Gastrocnemius medialis (tissue), 4 donors: ENCODE measurements at regions not wholly inside any gene's neighbourhood (a gene's known extent, or its start where the extent isn't known, plus 50 kb on each side); places are given as distances from the start of the nearest gene placed in this dataset.

Experiments
- ATAC-seq, 2 donors: fragments of 150-250 bp; one replicate each; pipeline ENCODE4 v1.9.1; 2016
- DNase-seq, 2 donors: peaks; one replicate each; pipeline ENCODE4 v3.0.0-alpha.2; 2019
- H3K27ac ChIP-seq, 4 donors: fragments of 200-600 bp; sonication (generic); 1 replicate in 1 of 4; 2 replicates in 3 of 4; pipeline ENCODE4 v1.5.1; 2016 to 2018; ENCODE audit warnings: mild to moderate bottlenecking in 2 of 4, moderate library complexity in 1 of 4
- H3K27me3 ChIP-seq, 3 donors: fragments of 200-600 bp; sonication (generic) in 2 of 3; 1 replicate in 1 of 3; 2 replicates in 2 of 3; pipeline versions ENCODE4 v1.5.1 to v1.6.0; 2016 to 2019; ENCODE audit warnings: mild to moderate bottlenecking in 1 of 3, moderate library complexity in 1 of 3
- H3K36me3 ChIP-seq, 2 donors: fragments of 200-600 bp; sonication (generic) in 1 of 2; one replicate each; pipeline ENCODE4 v1.5.1; 2017 to 2018
- H3K4me1 ChIP-seq, 2 donors: fragments of 200-600 bp; sonication (generic) in 1 of 2; one replicate each; pipeline ENCODE4 v1.5.1; 2016 to 2017; ENCODE audit warnings: mild to moderate bottlenecking in 2 of 2
- H3K4me3 ChIP-seq, 4 donors: fragments of 200-600 bp; sonication (generic) in 3 of 4; 1 replicate in 1 of 4; 2 replicates in 3 of 4; pipeline ENCODE4 v1.5.1; 2016 to 2019; ENCODE audit warnings: mild to moderate bottlenecking in 2 of 4
- H3K9me3 ChIP-seq, 3 donors: fragments of 200-600 bp; sonication (generic) in 2 of 3; 1 replicate in 1 of 3; 2 replicates in 2 of 3; pipeline ENCODE4 v1.5.1; 2016 to 2019
- POLR2A ChIP-seq, 2 donors: fragments of 450-650 bp; IDR thresholded peaks; one replicate each; pipeline ENCODE4 v1.6.1; 2017; ENCODE audit warnings: antibody characterized with exemption in 2 of 2, mild to moderate bottlenecking in 2 of 2, moderate library complexity in 2 of 2
- in situ Hi-C, 4 donors: fragments of 200-750 bp; cut with MboI; loops; one replicate each; pipeline versions ENCODE4 v1.15.0 to v1.8.0; 2017; ENCODE audit warnings: low sequenced_read_pairs in 4 of 4
- intact Hi-C: fragments of 100-400 bp; cut with DNase I; formaldehyde crosslinking; loops from one replicate; pipeline ENCODE4 v1.15.1; 2023; ENCODE audit warnings: low total_unique reads
- TF ChIP-seq, protein P1 (sequence below), 5 experiments: fragments of 450-650 bp in 3 of 5; fragments of 200-600 bp in 2 of 5; sonication (generic) in 2 of 5; IDR thresholded peaks in 4 of 5; conservative IDR thresholded peaks in 1 of 5; 1 replicate in 4 of 5; 2 replicates in 1 of 5; pipeline ENCODE4 v1.5.1; 2016 to 2019; ENCODE audit warnings: antibody characterized with exemption in 5 of 5, mild to moderate bottlenecking in 3 of 5, moderate library complexity in 3 of 5

DNA sequence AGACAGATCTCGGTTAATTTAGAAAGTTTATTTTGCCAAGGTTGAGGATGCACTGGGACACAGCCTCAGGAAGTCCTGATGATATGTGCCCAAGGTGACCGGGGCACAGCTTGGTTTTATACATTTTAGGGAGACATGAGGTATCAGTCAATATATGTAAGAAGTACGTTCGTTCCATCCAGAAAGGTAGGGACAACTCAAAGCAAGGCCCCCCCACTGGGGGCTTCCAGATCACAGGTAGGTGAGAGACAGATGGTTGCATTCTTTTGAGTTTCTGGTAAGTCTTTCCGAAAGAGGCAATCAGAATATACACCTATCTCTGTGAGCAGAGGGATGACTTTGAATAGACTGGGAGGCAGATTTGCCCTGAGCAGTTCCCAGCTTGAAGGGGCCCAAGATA lies 60.4 kb upstream of the VTCN1 start:
- DNase-seq (no peak), ATAC-seq (no peak)
- in situ Hi-C loops, result no loop called here
- no peaks in the 10 kb centered on the region for H3K9me3 ChIP-seq
- intact Hi-C loops, result no loop called here
- H3K27me3 ChIP-seq, result no peaks in the 10 kb centered on the region
- no peak overlapping the region for H3K27ac ChIP-seq
- TF ChIP-seq POLR2A (IDR thresholded peaks at IDR 0.05), result no peak
- TF ChIP-seq, protein P1, sequence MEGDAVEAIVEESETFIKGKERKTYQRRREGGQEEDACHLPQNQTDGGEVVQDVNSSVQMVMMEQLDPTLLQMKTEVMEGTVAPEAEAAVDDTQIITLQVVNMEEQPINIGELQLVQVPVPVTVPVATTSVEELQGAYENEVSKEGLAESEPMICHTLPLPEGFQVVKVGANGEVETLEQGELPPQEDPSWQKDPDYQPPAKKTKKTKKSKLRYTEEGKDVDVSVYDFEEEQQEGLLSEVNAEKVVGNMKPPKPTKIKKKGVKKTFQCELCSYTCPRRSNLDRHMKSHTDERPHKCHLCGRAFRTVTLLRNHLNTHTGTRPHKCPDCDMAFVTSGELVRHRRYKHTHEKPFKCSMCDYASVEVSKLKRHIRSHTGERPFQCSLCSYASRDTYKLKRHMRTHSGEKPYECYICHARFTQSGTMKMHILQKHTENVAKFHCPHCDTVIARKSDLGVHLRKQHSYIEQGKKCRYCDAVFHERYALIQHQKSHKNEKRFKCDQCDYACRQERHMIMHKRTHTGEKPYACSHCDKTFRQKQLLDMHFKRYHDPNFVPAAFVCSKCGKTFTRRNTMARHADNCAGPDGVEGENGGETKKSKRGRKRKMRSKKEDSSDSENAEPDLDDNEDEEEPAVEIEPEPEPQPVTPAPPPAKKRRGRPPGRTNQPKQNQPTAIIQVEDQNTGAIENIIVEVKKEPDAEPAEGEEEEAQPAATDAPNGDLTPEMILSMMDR (IDR thresholded peaks at IDR 0.05 in 4 of 5, conservative IDR thresholded peaks at IDR 0.05 in 1 of 5), result no peak
- H3K36me3 ChIP-seq, result no peaks in the 10 kb centered on the region
- H3K4me1 ChIP-seq, result peaks cover 5 to 13% of the 10 kb centered on the region in 2 donors
- no peak overlapping the region for H3K4me3 ChIP-seq

DNA sequence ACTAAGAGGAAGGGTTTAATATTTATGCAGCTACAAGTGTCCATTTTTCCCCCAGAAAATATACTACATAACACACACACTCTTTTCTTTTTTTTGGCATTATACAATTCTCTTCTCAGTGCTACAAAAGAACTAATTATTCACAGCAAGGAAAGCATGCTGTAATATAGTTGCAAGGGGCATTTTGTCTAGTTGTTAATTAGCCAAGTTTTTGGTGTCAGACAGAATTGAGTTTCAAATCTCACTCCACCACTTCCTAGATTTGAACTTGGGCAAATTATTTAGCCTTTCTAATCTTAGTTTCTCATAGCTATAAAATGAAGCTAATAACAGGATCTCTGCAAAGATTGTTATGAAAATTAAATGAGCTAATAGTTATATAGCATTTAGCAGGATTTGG lies 60.0 kb upstream of the VTCN1 start:
- intact Hi-C loops, result no loop called here
- no peaks in the 10 kb centered on the region for H3K9me3 ChIP-seq

DNA sequence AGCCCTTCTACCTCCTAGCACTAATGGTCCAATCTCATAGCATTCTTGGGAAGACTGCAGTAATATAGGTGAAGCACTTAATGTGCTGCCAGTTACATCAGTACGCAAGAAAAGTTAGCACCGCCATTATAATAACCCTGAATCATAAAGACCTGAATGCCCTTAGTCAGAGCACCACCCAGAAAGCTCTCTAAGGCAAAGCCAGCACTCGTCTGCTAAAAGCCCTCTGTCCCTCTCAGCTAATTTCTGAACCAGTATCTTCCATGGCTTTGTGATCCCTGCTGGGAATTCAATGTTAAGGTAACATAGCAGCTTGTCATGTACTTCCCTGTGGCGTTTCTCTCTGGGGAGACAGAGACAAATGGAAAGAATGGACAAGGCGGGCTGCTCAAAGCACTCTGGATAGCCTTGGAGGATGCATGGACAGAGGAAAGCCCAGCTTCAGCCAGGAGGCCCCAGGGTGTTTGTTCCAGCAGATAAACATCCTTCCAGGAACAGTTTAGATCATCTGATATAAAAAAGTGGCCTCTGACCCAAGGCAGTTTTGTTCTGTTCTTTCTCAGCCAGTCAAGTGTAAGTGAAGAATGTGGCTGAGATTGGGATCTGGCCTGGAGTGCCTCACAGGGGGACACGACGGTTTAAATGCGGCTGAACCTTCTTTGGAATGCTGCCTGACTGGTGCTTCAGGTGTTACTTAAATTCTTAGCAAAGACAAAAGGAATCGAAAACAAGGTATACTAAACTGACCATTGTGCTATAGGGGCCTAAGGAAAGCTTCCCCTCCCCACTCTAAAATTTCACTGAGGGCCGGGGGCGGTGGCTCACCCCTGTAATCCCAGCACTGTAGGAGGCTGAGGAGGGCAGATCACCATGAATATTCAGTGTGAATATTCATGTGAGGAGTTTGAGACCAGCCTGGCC lies 58.1 kb upstream of the VTCN1 start:
- peak in 1 of 2 donors; percentile 30 for ATAC-seq
- TF ChIP-seq POLR2A (IDR thresholded peaks at IDR 0.05), result no peak
- TF ChIP-seq, protein P1 (IDR thresholded peaks at IDR 0.05 in 4 of 5, conservative IDR thresholded peaks at IDR 0.05 in 1 of 5), result no peak
- Histone ChIP-seq H3K9me3 (no peaks in the 10 kb centered on the region), H3K27ac (no peak overlapping the region), H3K4me1 (peaks cover 5 to 13% of the 10 kb centered on the region in 2 donors), H3K4me3 (no peak overlapping the region), H3K36me3 (no peaks in the 10 kb centered on the region), H3K27me3 (no peaks in the 10 kb centered on the region)
- in situ Hi-C loops, result no loop called here
- no peak for DNase-seq
- intact Hi-C loops, result no loop called here

More for the DNA sequence above, 60.0 kb upstream of the VTCN1 start:
- no peak overlapping the region for H3K27ac ChIP-seq
- H3K4me1 ChIP-seq, result peaks cover 5 to 13% of the 10 kb centered on the region in 2 donors
- no peak for TF ChIP-seq POLR2A (IDR thresholded peaks at IDR 0.05)
- TF ChIP-seq, protein P1 (IDR thresholded peaks at IDR 0.05 in 4 of 5, conservative IDR thresholded peaks at IDR 0.05 in 1 of 5), result no peak
- no peaks in the 10 kb centered on the region for H3K27me3 ChIP-seq
- ATAC-seq (no peak), DNase-seq (no peak)
- H3K4me3 ChIP-seq, result no peak overlapping the region
- no peaks in the 10 kb centered on the region for H3K36me3 ChIP-seq
- in situ Hi-C loops, result no loop called here

DNA sequence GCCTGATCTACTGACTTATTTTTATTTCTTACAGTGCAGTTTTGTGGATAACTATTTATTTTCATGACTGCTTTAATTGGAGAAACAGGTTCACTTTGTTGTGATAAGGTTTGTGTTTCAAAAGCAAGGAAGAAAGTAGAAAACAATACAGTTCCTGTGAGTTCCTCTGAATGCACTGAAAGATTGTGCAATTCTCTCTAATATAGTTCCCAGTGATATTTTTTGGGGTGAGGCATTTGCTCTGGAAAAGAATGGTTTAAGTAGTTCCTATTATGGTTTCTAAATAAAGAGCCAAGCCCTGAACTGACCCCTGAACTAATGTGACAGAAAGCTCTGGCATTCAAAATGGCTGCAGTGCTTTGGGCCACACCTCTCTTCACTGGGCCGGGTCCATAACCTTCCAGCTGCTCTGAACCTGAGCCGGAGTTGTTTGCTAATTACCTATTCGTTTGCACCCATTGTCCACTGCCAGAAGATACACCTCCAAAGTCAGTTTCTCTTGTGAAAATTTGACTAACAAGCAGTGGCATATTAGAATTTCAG lies 56.6 kb upstream of the VTCN1 start:
- in situ Hi-C loops, result no loop called here
- H3K4me3 ChIP-seq, result no peak overlapping the region

More for the DNA sequence above, 56.6 kb upstream of the VTCN1 start:
- Histone ChIP-seq H3K27ac (no peak overlapping the region), H3K36me3 (no peaks in the 10 kb centered on the region), H3K4me1 (peaks cover 5 to 13% of the 10 kb centered on the region in 2 donors), H3K27me3 (no peaks in the 10 kb centered on the region), H3K9me3 (no peaks in the 10 kb centered on the region)
- ATAC-seq (no peak), DNase-seq (no peak)
- TF ChIP-seq, protein P1 (IDR thresholded peaks at IDR 0.05 in 4 of 5, conservative IDR thresholded peaks at IDR 0.05 in 1 of 5), result no peak
- no peak for TF ChIP-seq POLR2A (IDR thresholded peaks at IDR 0.05)
- intact Hi-C loops, result no loop called here
